ENCODE measurements at regions not wholly inside any gene's neighbourhood (a gene's known extent, or its start where the extent isn't known, plus 50 kb on each side); places are given as distances from the start of the nearest gene placed in this dataset.

DNA sequence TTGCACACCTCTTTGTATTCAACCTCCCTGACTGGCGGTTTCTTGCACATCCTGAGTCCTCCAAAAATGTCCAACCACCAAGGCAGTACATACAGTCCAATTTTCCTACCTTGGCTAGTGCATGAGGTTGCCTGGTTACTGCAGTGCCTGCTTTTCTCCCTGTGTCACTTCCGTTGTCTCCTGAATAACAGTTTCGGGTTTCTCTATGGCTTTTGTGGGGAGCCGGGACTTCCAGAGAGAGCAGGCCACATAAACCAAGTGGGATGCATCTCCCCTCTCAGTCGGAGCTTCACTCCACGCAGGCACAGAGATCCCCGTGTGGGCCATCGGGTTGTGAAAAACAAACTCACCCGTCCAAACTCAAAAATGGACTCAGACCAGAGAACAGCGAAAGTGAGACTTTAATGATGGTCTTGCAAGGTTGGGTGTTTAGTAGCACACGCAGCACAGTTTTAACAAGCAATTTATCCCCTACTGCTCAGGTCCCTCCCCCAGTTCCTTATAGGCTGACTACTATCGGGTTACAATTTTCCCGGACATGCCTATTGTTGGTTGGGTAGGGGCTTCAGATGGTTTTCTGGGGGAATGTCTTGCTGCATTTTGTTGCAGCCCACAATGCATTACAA lies 173.1 kb downstream of the POU4F1 start:
- no peaks in the 10 kb centered on the region for H3K4me1 Mint-ChIP-seq (ENCODE audit: low read depth)
- no peaks in the 10 kb centered on the region for H3K36me3 Mint-ChIP-seq (ENCODE audit: low read depth)
- no peak overlapping the region for H3K27ac Mint-ChIP-seq (ENCODE audit: unreplicated experiment)
- no peak overlapping the region for H3K4me3 Mint-ChIP-seq (ENCODE audit: unreplicated experiment)
- H3K9me3 Mint-ChIP-seq (ENCODE audit: low read depth): no peaks in the 10 kb centered on the region
- TF ChIP-seq CTCF (IDR thresholded peaks at IDR 0.05): no peak
- no peak for DNase-seq (ENCODE audit: low spot score)
- no peaks in the 10 kb centered on the region for H3K27me3 Mint-ChIP-seq (ENCODE audit: low read depth)

- DNase-seq (ENCODE audit: low spot score): no peak
- H3K36me3 Mint-ChIP-seq (ENCODE audit: low read depth): no peaks in the 10 kb centered on the region
- TF ChIP-seq CTCF (IDR thresholded peaks at IDR 0.05): no peak
- H3K9me3 Mint-ChIP-seq (ENCODE audit: low read depth): no peaks in the 10 kb centered on the region
- no peak overlapping the region for H3K4me3 Mint-ChIP-seq (ENCODE audit: unreplicated experiment)
- no peaks in the 10 kb centered on the region for H3K4me1 Mint-ChIP-seq (ENCODE audit: low read depth)
- H3K27ac Mint-ChIP-seq (ENCODE audit: unreplicated experiment): no peak overlapping the region
- H3K27me3 Mint-ChIP-seq (ENCODE audit: low read depth): no peaks in the 10 kb centered on the region
These were observed 174.7 kb downstream of the POU4F1 start for GRCh38 chr13:78428646-78429045.

- no peaks in the 10 kb centered on the region for H3K9me3 Mint-ChIP-seq (ENCODE audit: low read depth)
- no peak overlapping the region for H3K27ac Mint-ChIP-seq (ENCODE audit: unreplicated experiment)
- no peak for TF ChIP-seq CTCF (IDR thresholded peaks at IDR 0.05)
- H3K4me1 Mint-ChIP-seq (ENCODE audit: low read depth): no peaks in the 10 kb centered on the region
- H3K27me3 Mint-ChIP-seq (ENCODE audit: low read depth): no peaks in the 10 kb centered on the region
- DNase-seq (ENCODE audit: low spot score): no peak
- H3K4me3 Mint-ChIP-seq (ENCODE audit: unreplicated experiment): no peak overlapping the region
- no peaks in the 10 kb centered on the region for H3K36me3 Mint-ChIP-seq (ENCODE audit: low read depth)
These were observed 177.2 kb downstream of the POU4F1 start for GRCh38 chr13:78426183-78426582.

GRCh38 chr13:78420814-78421213 lies 182.5 kb downstream of the POU4F1 start:
- no peaks in the 10 kb centered on the region for H3K4me1 Mint-ChIP-seq (ENCODE audit: low read depth)
- DNase-seq (ENCODE audit: low spot score): no peak
- H3K36me3 Mint-ChIP-seq (ENCODE audit: low read depth): no peaks in the 10 kb centered on the region
- no peak overlapping the region for H3K4me3 Mint-ChIP-seq (ENCODE audit: unreplicated experiment)
- TF ChIP-seq CTCF (IDR thresholded peaks at IDR 0.05): no peak
- no peaks in the 10 kb centered on the region for H3K27me3 Mint-ChIP-seq (ENCODE audit: low read depth)
- no peak overlapping the region for H3K27ac Mint-ChIP-seq (ENCODE audit: unreplicated experiment)
- H3K9me3 Mint-ChIP-seq (ENCODE audit: low read depth): no peaks in the 10 kb centered on the region

DNA sequence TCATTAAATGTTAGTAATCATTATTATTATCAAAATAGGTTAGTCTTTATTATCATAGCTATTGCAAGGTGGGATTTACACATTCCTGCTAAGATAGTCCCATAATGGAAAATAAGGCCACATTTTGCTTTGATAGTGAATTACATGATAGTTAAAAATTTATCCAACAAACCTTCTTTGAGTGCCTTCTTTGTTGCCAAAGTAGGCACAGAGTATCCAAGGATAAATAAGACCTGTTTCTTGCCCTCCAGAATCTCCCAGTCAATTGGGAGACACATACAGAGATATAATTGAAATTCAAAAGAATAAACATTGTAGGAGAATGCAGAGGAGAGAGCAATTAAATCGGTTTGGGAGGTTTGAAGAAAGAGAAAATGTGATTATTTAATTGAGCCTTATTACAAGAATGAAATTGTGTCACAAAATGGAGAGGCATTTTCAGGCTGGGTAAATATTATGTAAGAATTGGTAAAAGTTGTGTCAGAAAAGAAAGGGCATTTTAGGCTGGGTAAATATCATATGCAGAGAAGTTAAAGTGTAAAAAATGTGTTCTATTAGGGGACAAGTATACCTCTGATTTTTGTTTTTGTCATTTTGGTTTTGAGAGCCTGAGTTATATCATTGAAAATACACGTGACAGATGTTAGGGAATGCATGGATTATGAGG lies 189.3 kb downstream of the POU4F1 start:
- TF ChIP-seq CTCF (IDR thresholded peaks at IDR 0.05): no peak
- Mint-ChIP-seq H3K4me1 (ENCODE audit: low read depth) (no peaks in the 10 kb centered on the region), H3K27me3 (ENCODE audit: low read depth) (peaks cover 5% of the 10 kb centered on the region), H3K36me3 (ENCODE audit: low read depth) (no peaks in the 10 kb centered on the region), H3K27ac (ENCODE audit: unreplicated experiment) (no peak overlapping the region), H3K9me3 (ENCODE audit: low read depth) (no peaks in the 10 kb centered on the region), H3K4me3 (ENCODE audit: unreplicated experiment) (no peak overlapping the region)
- DNase-seq (ENCODE audit: low spot score): no peak

Measured in chondrocyte (in vitro differentiated cells).